A172 (cell line): ENCODE measurements at regions not wholly inside any gene's neighbourhood (a gene's known extent, or its start where the extent isn't known, plus 50 kb on each side); places are given as distances from the start of the nearest gene placed in this dataset.
"Not testable (repeated sequence)": the region's sequence is repeated elsewhere in the genome, so short reads cannot be mapped to it uniquely, and the experiment has no call there.

Experiments
- DNase-seq: peaks from one replicate; pipeline ENCODE4 v3.0.0-alpha.2; 2015; ENCODE audit warnings: low spot score

DNA sequence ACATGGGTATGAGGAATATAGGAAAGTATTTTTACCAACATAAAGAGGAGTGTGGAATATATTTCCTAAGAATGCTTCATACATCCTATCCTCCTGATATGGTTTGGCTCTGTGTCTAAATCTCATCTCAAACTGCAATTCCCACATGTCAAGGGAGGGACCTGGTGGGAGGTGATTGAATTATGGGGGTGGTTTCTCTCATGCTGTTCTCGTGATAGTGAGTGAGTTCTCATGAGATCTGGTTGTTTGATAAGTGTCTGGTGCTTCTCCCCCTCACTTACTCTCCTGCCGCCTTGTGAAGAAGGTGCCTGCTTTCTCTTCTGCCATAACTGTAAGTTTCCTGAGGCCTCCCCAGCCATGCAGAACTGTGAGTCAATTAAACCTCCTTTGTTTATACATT lies 62.2 kb upstream of the CYRIA start:
- DNase-seq: not testable (repeated sequence)

DNA sequence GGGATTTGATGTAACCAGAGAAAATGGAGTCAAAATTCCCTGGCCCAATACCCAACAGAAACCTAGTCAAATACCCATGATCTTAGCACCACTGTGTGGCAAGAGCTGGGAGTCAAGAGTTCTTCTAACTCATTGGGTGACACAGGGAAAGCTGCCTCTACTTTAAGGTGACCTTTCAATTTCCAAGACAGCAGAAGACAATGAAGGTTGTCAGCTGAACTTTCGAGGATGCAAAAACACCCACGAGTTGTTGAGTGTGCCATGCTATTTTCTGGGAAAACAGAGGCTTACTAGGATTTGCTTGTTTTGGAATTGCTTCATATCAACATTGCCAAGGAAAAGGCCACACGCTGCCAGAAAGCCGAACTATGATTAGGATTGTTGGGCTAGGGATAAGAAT lies 61.6 kb upstream of the CYRIA start:
- DNase-seq: no peak

DNA sequence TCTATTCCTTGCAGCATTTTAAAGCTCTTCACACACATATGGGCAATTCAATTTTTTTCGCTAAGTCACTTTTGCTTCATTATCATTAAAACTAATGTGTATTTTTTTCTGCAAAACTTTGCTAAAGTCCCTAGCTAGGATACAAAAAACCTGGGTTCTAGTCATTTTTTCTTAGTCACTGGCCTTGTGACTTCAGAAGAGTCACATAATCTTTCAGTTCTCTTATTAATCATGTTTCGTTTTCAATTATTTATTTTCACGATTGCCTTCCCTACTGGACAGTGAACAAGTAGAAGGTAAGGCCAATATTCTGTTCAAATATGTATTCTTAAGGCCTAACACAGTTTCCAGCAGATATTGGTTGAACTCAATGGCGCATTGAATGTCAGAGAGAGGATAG lies 60.9 kb upstream of the CYRIA start:
- no peak for DNase-seq

DNA sequence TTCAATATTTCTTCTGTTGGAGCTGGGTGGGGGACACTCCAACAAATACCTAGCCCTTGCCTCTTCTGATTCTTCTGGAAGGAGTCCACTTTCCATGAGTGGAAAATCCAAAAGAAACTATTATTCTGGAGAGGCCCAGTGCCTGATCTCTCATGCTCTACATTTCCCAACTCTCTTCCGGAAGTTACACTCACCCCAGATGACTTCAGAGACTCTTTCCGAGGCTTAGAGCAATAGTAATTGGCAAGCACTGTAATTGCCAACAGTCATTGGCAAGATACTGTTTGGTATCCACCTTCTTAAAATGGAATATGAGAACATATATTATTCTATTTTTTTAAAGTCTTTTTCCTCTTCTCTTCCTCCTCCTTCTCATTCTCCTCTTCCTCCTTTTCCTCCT lies 60.5 kb upstream of the CYRIA start:
- no peak for DNase-seq

DNA sequence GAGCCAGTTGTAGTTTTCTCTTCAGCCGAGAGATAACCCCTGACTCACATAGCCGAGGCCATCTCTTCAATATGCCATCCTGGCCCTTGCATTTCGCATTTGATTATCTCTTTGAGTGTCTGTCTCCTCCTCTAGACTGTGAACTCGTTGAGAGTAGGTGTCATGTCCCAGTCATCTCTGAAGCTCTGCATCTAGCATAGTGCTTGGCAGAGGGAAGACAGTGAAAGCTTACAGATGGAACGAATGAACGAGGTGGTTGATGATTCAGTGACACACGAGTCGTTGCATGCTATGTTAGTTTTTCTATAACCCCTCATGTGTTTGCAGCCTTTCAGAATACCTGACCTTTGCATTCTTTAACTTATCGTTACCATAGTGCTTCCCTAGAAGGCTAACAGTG lies 59.9 kb upstream of the CYRIA start:
- DNase-seq: no peak

DNA sequence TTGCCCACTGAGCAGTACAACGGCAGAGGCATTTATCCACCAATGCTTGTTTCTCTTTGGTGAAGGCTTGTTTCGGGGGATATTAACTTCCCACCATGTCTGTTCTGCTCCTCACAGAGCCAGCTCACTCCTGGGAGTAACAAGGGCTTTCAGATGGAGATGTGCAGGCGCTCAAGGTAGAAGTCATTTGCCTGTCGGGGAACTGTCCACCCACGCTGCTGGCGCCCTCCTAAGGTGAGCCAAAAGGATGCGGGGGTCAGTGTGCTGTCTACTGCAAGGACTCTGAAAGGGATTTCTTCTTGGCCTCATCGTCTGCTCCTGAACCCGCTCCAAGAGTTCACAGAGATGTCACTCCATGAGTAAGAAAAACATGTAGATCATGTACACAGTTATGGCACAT lies 57.0 kb upstream of the CYRIA start:
- no peak for DNase-seq

DNA sequence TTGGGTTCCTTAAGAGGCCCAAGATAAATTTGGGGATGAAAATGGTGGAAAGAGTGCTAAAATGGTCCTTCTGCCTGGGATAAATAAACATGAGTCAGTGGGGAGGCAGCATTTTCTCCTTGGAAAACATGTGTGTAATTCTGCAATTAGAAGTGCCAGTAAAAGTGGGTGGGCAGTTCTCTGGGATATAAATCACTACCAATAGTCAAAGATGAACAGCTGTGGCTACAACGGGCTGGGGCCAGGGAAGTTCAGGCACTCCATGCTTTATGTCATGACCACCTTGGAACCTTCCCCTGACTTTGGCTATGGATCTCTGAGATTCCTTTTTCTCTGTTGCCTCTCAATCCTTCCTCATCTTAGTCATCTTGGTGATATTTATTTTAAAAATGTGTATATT lies 56.5 kb upstream of the CYRIA start:
- no peak for DNase-seq

DNA sequence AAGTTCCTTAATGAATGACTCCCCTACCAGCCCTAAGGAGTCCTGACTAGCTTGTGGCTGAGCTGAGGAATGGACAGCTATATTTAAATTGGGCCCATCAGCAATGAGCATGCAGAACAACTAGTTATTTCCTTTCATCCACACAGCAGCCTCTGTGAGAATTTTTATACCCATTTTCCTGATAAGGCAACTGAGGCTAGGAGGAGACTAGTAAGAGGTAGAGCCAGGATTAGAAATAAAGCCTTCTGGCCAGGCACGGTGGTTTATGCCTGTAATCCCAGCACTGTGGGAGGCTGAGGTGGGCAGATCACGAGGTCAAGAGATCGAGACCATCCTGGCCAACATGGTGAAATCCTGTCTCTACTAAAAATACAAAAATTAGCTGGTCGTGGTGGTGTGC lies 55.9 kb upstream of the CYRIA start:
- not testable (repeated sequence) for DNase-seq

DNA sequence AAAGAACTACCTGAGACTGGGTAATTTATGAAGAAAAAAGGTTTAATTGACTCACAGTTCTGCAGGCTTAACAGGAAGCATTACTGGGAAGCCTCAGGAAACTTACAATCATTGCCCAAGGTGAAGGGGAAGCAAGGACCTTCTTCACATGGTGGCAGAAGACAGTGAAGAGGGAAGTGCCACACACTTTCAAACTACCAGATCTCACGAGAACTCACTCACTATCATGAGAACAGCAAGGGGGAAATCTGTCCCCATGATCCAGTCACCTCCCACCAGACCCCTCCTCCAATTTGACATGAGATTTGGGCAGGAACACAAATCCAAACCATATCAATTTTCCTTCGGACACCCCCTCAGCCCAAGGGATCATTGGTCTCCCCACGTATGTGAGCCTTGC lies 55.1 kb upstream of the CYRIA start:
- DNase-seq: not testable (repeated sequence)

DNA sequence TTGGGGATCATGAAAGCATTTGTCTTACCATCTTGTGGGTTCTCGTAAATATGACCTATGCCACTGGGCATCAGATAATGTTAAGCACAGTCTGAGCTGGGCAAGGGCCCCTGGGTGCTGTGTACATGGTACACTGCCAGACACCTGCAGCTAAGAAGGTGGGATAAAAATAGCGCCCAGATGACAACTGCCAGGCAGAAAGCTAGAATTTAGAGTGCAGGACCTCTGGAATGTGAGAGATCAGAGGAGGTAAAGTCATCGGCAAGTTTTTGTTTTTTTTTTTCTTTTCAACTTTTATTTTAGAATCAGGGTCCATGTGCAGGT lies 53.8 kb upstream of the CYRIA start:
- DNase-seq: no peak

DNA sequence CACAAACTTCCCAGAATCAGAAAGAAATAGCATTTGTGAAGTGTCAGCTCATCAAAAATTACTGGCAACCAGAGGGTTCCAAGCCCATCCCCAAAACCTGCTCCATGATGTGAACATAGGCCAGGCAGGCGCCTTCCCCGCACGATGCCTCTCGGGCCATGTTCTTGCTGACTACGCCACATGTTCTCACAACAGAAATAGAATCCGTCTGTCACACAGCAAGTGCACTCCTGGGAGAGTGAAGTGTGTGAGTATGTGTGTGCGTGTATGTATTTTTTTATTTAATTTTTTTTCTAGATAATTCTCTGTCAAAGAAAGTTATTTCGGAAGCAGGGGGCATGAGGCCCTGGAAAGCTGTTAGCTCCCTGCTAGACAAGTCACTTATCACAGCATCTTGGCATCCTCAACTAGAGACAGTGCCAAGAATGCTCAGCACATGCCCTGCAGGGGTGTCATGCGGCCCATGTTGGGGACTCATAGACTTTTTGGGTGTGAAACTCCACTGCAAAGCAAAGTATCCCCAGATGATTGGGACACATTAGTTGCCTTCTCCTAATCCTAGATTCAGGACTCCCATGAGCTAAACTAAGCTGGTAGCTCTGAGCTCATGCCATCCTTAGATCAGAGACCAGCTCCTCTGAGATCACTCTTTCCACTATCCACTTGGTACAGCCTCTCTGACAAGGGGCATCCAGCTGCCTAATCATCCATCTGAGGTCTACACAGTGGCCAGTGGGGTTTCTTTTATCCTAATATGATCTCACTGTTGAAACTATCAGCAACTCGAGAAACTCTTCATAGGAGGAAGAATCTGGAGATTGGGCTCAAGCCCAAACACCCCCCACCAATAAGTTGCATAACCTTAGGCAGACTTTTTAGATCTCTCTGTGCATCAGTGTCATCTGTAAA lies 53.2 kb upstream of the CYRIA start:
- no peak for DNase-seq

DNA sequence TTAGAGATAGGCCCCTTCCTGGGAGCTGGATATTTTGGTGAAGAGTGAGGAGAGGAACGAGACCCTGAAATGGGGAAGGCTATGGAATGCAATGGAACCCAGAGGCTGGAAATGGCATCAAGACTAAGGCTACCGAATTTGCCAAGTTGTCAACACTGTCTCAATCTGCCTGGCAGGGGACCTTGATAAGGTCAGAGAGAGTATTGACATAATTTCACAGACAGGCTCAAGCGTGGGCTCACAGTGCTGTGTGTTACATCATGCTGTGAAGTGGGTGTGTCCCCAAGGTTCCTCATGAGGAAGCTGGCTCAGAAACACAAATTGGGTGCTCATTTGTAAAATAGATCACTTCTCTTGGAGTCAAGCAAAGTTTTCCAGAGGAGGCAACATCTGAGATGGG lies 51.8 kb upstream of the CYRIA start:
- DNase-seq: no peak

DNA sequence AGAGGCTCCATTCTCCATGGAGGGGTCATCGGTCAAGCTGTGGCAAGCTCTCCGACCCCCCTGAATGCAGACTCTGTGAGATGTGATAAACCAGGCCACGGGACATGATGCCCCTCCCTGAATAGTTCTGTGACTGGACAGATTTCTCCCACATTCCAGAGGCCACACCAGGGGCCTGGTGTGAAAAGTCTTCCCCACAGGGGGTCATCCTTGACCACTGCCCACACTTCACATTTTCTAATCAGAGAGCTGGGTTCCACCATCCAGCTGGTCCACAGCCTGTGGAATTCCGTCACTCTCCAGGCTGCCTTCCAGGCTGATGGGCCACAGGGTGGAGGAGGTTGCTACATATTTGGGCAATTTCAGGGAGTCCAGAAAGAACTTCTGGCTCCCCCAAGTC lies 51.3 kb upstream of the CYRIA start:
- DNase-seq: no peak

DNA sequence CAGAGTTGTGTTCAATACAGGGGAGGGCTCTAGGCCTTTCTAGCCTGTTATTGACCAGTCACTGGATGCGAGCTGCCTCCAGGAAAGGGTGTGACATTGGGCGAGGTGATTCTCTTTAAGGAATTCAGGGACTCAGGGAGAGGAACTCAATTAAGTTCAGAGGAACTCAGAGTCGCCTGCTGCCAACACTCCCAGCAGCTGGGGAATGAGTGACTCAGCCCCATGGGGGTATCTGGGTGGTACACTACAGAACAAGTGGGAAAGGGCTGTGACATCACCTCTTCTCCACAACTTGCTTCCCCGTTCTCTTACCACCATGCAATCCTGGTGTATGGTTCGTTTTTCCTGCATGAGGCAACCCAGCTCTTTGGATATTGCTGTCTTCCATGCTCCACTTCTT lies 50.4 kb upstream of the CYRIA start:
- DNase-seq: peak; percentile 38
